Liver (tissue), 3 donors: ENCODE measurements at regions not wholly inside any gene's neighbourhood (a gene's known extent, or its start where the extent isn't known, plus 50 kb on each side); places are given as distances from the start of the nearest gene placed in this dataset.

ENCODE experiments used
- ATF3 ChIP-seq: IDR thresholded peaks from 2 replicates; pipeline ENCODE4 v1.6.1; 2016; ENCODE audit warnings: antibody characterized with exemption
- CTCF ChIP-seq: fragments of 150-350 bp; IDR thresholded peaks from 2 replicates; pipeline ENCODE4 v1.5.1; 2017; ENCODE audit warnings: improper control_type of control experiment, low read depth, low read length; ENCODE audit not compliant: missing input control
- JUND ChIP-seq, 2 donors: IDR thresholded peaks; 2 replicates each; pipeline ENCODE4 v1.6.1; 2016; ENCODE audit warnings: antibody characterized with exemption in 2 of 2
- MAX ChIP-seq: IDR thresholded peaks from 2 replicates; pipeline ENCODE4 v1.6.1; 2016; ENCODE audit warnings: antibody characterized with exemption
- RAD21 ChIP-seq, 2 donors: IDR thresholded peaks; 2 replicates each; pipeline ENCODE4 v1.6.1; 2016; ENCODE audit warnings: antibody characterized with exemption in 2 of 2, mild to moderate bottlenecking in 2 of 2
- SP1 ChIP-seq: IDR thresholded peaks from 2 replicates; pipeline ENCODE4 v1.6.1; 2018; ENCODE audit warnings: antibody characterized with exemption, mild to moderate bottlenecking
- TAF1 ChIP-seq: conservative IDR thresholded peaks from 2 replicates; pipeline ENCODE4 v1.6.1; 2016; ENCODE audit warnings: antibody characterized with exemption, mild to moderate bottlenecking
- donor health status: healthy.
- donor health status: healthy.

GRCh38 chr5:27742805-27743204 lies 704.4 kb upstream of the CDH9 start:
- TF ChIP-seq CTCF = no peak
- no peak for TF ChIP-seq SP1
- no peak for TF ChIP-seq ATF3
- TF ChIP-seq TAF1 = no peak
- no peak for TF ChIP-seq MAX
- no peak for TF ChIP-seq JUND (IDR thresholded peaks at IDR 0.05)
- no peak for TF ChIP-seq RAD21 (IDR thresholded peaks at IDR 0.05)
